Thymus (tissue), 11 donors: ENCODE measurements at regions not wholly inside any gene's neighbourhood (a gene's known extent, or its start where the extent isn't known, plus 50 kb on each side); places are given as distances from the start of the nearest gene placed in this dataset.

Experiments used
- DNase-seq, 9 donors: peaks; one replicate each; pipeline ENCODE4 v3.0.0-alpha.2; 2013; ENCODE audit warnings: low spot score in 9 of 9, low read depth in 6 of 9, missing footprints in 1 of 9
- H3K27ac ChIP-seq, 2 donors: one replicate each; pipeline ENCODE4 v1.5.1; 2013; ENCODE audit warnings: control low read depth in 1 of 2, low read depth in 1 of 2, low read length in 1 of 2, mild to moderate bottlenecking in 1 of 2, moderate library complexity in 1 of 2
- H3K27me3 ChIP-seq, 2 donors: one replicate each; pipeline ENCODE4 v1.5.1; 2013; ENCODE audit warnings: low read length in 1 of 2; ENCODE audit not compliant: control insufficient read depth in 2 of 2, insufficient read depth in 1 of 2
- H3K36me3 ChIP-seq, 2 donors: one replicate each; pipeline ENCODE4 v1.5.1; 2013; ENCODE audit warnings: low read length in 1 of 2, mild to moderate bottlenecking in 1 of 2, moderate library complexity in 1 of 2; ENCODE audit not compliant: control insufficient read depth in 2 of 2, insufficient read depth in 2 of 2
- H3K4me1 ChIP-seq, 2 donors: one replicate each; pipeline ENCODE4 v1.5.1; 2013; ENCODE audit warnings: low read length in 2 of 2; ENCODE audit not compliant: control insufficient read depth in 2 of 2, insufficient read depth in 2 of 2
- H3K4me3 ChIP-seq, 2 donors: one replicate each; pipeline ENCODE4 v1.5.1; 2013; ENCODE audit warnings: low read length in 2 of 2, control low read depth in 1 of 2, mild to moderate bottlenecking in 1 of 2
- H3K9me3 ChIP-seq, 2 donors: one replicate each; pipeline ENCODE4 v1.5.1; 2013; ENCODE audit warnings: low read length in 1 of 2, mild to moderate bottlenecking in 1 of 2; ENCODE audit not compliant: control insufficient read depth in 2 of 2, insufficient read depth in 1 of 2
- WGBS: extraction: QIAGEN DNeasy Blood & Tissue Kit; methylation state at CpG from one replicate; pipeline ENCODE4 v1.1.7; 2013; 5-methylcytosine and 5-hydroxymethylcytosine counted together
- donor health status: healthy.

DNA sequence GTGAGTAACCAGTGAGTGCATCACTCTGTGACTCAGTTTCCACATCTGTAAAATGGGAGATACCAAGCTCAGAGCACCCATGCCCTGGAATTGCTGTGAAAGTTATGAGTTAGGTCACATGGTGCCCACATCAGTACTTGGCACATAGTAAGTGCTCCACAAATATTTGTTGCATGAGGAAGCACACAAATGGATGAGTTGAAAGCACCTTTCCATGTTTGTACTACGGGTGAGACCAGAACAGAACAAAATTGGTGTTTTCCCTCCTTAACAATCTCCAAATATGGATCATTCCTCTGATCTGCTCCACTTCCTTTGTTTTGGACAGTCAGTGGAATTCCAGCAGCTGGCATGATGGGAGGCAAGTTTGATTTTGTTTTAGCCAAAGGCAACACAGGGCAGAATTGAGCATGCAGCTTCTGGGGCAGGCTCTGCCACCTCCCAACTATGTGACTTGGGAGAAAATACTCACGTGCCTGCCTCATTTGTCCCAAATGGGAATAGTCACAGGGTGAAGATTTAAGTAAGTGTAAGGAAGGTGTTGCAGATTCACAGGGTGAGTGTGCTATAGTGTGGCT is 503.7 kb upstream of the SULF2 start:
- no peak for DNase-seq
- Histone ChIP-seq H3K27me3 (no peaks in the 10 kb centered on the region), H3K27ac (no peak overlapping the region), H3K9me3 (no peaks in the 10 kb centered on the region), H3K4me3 (no peak overlapping the region), H3K4me1 (no peaks in the 10 kb centered on the region), H3K36me3 (no peaks in the 10 kb centered on the region)
- 86% methylated on average over 2 of the region's 2 CpGs for WGBS

DNA sequence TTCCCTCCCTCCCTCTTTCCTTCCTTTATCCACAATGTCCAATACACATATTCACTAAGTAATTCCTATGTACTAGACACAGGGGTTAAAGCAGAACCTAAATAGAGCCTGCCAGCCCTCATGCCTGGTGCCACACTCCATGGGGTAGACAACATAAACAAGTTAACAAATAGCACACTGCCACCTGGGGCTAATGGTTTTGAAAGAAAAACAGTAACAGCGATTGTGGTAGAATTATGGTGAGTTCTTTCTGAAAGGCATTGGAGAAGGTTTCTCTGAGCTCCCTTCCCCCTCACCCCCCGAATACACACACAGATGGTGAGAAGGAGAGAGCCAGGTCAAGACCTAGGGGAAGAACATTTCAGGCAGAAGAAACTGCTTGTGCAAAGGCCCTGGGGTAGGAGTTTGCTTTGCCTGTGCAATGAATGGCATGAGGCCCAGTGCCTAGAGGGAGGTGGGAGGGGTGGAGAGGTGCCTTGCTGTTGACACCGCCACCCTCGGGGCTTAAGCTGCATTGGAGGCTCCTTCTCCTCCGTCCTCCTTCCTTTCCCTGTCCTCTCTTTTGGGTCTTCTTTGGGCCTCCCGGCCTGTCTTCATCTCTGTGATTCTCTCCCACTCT is 502.4 kb upstream of the SULF2 start:
- no peaks in the 10 kb centered on the region for H3K9me3 ChIP-seq
- DNase-seq, result no peak
- H3K27me3 ChIP-seq, result no peaks in the 10 kb centered on the region
- no peaks in the 10 kb centered on the region for H3K36me3 ChIP-seq
- WGBS, result 89% methylated on average over 6 of the region's 6 CpGs
- H3K27ac ChIP-seq, result no peak overlapping the region
- no peaks in the 10 kb centered on the region for H3K4me1 ChIP-seq
- no peak overlapping the region for H3K4me3 ChIP-seq

DNA sequence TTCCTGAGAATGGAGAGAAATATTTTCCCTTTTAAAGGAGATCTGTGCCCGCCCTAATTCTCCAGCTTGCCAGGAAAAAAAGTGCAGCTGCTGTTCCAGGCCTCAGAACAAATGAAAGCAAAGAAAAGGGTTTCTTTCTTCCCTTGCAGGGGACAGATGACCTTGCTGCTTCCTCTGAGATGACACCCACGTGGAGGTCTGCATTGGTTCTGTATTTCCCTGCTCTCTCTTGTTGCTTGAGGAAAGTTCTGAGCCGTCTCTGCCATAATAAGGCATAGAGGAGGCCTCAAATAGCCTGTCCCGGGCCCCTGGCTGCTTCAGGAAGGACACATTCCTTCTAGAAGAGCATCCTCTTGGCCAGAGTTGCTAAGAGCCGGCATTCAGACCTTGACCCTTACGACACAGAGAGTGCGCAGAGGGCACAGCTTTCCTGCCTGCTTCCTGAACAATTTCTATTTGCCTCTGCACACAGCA is 501.8 kb upstream of the SULF2 start:
- Histone ChIP-seq H3K36me3 (no peaks in the 10 kb centered on the region), H3K27me3 (no peaks in the 10 kb centered on the region), H3K4me1 (no peaks in the 10 kb centered on the region), H3K27ac (no peak overlapping the region), H3K9me3 (no peaks in the 10 kb centered on the region), H3K4me3 (no peak overlapping the region)
- no peak for DNase-seq
- WGBS, result 70% methylated on average over 7 of the region's 7 CpGs

DNA sequence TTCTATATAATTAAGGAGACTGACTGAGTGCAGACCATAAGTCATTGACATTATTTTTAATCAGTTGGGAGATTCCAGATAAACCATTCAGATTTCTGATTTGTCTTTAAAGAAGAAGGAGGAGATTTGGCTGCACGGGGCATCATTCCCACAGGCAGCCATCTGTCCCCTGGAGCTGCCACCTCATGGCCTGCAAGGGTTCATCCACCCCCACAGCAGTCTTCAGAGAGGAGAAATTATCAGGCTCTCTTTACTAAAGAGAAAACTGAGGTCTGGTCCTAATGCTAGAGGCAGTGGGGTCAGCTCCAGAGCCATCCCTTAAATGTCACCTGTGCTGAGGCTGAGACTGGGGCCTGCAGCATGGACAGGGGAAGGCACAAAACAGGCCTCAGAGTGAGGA is 501.3 kb upstream of the SULF2 start:
- Histone ChIP-seq H3K4me1 (no peaks in the 10 kb centered on the region), H3K36me3 (no peaks in the 10 kb centered on the region), H3K9me3 (no peaks in the 10 kb centered on the region), H3K27me3 (no peaks in the 10 kb centered on the region), H3K27ac (no peak overlapping the region), H3K4me3 (no peak overlapping the region)
- no peak for DNase-seq
- WGBS, result 93% methylated on average over 1 of the region's 1 CpG

DNA sequence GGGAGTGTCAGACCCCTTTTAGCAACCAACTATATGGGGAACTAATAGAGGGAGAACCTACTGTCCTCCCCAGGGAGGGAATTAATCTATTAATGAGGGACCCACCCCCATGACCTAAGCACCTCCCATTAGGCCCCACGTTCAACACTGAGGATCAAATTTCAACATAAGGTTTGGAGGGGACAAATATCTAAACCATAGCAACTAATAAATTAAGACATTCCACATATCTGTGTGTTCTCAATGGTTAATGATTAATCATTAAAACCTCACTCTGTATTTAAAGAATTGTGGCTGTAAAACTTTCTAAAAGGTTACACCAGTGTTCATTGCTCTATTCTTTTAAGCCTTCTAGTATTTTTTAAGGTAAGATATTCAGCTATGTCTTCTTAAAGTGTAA is 500.4 kb upstream of the SULF2 start:
- Histone ChIP-seq H3K27me3 (no peaks in the 10 kb centered on the region), H3K36me3 (no peaks in the 10 kb centered on the region), H3K4me1 (no peaks in the 10 kb centered on the region), H3K4me3 (no peak overlapping the region), H3K9me3 (no peaks in the 10 kb centered on the region), H3K27ac (no peak overlapping the region)
- 55% methylated on average over 1 of the region's 1 CpG for WGBS
- no peak for DNase-seq

DNA sequence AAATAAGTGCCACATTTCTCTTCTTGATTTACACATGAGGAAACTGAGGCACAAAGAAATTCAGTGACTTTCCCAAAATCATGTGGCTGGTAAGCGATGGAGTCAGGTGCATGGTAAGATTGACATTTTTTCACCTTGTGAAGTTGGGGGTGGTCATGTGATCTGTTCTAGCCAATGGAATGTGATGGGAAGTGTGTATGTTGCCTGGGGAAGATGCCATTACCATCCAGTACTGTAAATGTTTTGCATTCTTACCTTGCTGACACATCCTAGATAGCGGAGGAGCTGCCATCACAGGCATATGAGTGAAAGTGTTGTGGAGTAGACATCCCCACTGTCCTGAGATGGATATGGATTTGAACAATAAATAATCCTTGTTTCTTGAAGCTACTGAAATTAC is 499.6 kb upstream of the SULF2 start:
- no peak for DNase-seq
- H3K4me1 ChIP-seq, result no peaks in the 10 kb centered on the region
- no peaks in the 10 kb centered on the region for H3K9me3 ChIP-seq
- 99% methylated on average over 2 of the region's 2 CpGs for WGBS
- no peaks in the 10 kb centered on the region for H3K27me3 ChIP-seq
- H3K4me3 ChIP-seq, result no peak overlapping the region
- no peaks in the 10 kb centered on the region for H3K36me3 ChIP-seq
- H3K27ac ChIP-seq, result no peak overlapping the region

DNA sequence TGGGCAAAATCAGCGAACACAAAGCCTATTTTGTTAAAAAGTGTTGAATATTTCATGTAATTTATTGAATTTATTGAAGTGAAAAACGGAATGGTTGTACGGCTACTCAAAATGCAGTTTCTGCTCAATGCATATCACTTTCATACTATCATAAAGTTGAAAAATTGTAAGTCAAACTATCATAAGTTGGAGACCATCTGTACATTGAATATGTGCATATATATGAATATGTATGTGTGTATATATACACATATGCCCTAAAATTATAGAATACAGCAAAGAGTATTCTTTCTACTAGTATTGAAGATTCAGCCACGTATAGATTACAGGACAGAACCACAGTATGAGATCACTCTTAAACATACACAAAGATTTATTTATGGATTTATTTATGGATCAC is 499.0 kb upstream of the SULF2 start:
- no peak for DNase-seq
- Histone ChIP-seq H3K4me1 (no peaks in the 10 kb centered on the region), H3K9me3 (no peaks in the 10 kb centered on the region), H3K27ac (no peak overlapping the region), H3K36me3 (no peaks in the 10 kb centered on the region), H3K4me3 (no peak overlapping the region), H3K27me3 (no peaks in the 10 kb centered on the region)
- WGBS, result 88% methylated on average over 4 of the region's 4 CpGs

DNA sequence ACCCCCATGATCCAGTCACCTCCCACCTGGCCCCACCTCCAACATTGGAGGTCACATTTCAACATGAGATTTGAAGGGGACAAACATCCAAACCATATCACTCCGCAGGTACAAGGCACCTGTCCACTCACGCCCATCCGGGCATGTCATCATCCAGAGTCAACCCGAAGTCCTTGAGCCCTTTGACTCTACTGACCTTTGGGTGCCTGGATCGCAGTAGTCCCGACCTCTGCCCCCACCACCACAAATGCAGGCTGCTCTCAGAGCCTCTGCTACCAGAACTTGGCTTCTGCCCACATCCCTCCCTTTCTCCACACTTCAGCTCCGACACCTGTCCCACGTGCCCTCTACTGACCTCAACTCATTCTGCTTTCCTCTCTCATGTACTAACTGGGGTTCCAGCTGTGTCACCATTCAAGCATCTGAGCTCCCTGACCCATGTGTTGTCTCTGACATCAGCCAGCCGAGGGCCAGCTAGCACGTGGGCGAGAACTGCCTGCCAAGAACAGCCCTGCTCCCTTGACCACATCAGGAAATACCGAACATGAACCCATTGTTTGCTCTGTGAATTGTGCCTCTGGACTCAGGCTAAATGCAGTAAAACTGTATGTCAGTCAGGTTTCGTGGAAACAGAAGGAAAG is 498.3 kb upstream of the SULF2 start:
- H3K4me1 ChIP-seq, result no peaks in the 10 kb centered on the region
- 74% methylated on average over 13 of the region's 13 CpGs for WGBS
- H3K27me3 ChIP-seq, result no peaks in the 10 kb centered on the region
- no peak for DNase-seq
- no peak overlapping the region for H3K27ac ChIP-seq
- no peaks in the 10 kb centered on the region for H3K9me3 ChIP-seq
- no peak overlapping the region for H3K4me3 ChIP-seq
- no peaks in the 10 kb centered on the region for H3K36me3 ChIP-seq

DNA sequence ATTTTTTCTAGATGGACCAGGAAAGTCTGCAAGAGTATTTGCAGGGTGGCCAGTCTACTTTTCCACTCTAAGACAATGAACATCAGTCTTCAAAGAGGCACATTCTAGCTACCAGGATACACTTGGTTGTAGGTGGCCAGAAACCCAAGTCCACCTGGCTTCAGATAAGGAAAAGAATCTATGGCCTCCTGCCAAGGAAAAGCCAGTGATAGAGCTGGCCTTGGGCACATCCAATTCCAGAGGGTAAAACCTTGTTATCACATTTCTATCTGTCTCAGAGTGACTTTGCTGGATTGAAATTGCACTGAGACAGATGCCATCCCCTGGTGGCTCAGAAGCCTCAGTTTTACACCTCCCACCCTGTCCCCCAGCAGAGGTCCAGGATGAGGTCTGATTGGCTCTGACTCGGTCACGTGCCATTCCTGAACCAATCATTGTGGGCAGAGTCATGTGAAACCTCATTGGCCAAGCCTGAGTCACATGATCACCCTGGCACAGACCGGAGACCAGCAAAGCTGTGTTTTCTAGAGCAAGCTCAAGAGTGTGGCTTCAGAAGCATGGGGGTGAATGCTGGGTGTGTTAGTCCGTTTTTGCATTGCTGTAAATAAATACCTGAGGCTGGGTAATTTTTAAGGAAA is 497.4 kb upstream of the SULF2 start:
- Histone ChIP-seq H3K36me3 (no peaks in the 10 kb centered on the region), H3K4me3 (no peak overlapping the region), H3K9me3 (no peaks in the 10 kb centered on the region), H3K27ac (no peak overlapping the region), H3K27me3 (no peaks in the 10 kb centered on the region), H3K4me1 (no peaks in the 10 kb centered on the region)
- no peak for DNase-seq
- 96% methylated on average over 4 of the region's 4 CpGs for WGBS
